SK-N-SH treated with all-trans-retinoic acid at 6 μM for 48 hours (cell line): ENCODE measurements at regions not wholly inside any gene's neighbourhood (a gene's known extent, or its start where the extent isn't known, plus 50 kb on each side); places are given as distances from the start of the nearest gene placed in this dataset.

Experiments
- CSDC2 ChIP-seq: fragments of 250-450 bp; sonication (Bioruptor Pico); IDR thresholded peaks from 2 replicates; pipeline ENCODE4 v1.5.0; 2020; ENCODE audit warnings: mild to moderate bottlenecking, moderate library complexity
- PPARA ChIP-seq: fragments of 250-450 bp; sonication (Bioruptor Pico); IDR thresholded peaks from 2 replicates; pipeline ENCODE4 v1.5.0; 2020; ENCODE audit warnings: mild to moderate bottlenecking, borderline replicate concordance
- TF ChIP-seq, protein P1 (sequence below): fragments of 250-450 bp; sonication (Bioruptor Pico); IDR thresholded peaks from 2 replicates; pipeline ENCODE4 v1.8.0; 2020; ENCODE audit warnings: mild to moderate bottlenecking, moderate library complexity, borderline replicate concordance

DNA sequence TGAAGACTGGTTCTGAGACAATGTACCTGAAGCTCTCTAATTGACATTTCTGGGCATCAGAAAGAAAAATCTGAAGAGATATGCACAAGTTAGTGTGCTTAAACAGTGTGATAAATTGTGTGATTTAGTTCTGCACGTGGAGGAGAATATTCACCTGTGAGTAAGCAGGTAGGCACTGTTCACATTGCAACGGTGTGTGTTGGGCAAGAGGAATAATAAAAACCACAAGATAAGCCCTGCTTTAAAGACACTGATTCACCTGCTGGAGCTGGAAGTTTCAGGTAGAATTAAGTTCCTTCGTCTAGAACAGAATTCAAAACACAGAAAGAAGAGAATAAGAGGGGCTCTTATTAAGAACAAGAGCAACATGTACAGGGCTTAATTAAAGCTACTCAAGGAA, 864.3 kb upstream of the SOX11 start:
- TF ChIP-seq CSDC2 (CRISPR knock-in tag) (no peak), PPARA (CRISPR knock-in tag) (no peak)
- TF ChIP-seq, protein P1, sequence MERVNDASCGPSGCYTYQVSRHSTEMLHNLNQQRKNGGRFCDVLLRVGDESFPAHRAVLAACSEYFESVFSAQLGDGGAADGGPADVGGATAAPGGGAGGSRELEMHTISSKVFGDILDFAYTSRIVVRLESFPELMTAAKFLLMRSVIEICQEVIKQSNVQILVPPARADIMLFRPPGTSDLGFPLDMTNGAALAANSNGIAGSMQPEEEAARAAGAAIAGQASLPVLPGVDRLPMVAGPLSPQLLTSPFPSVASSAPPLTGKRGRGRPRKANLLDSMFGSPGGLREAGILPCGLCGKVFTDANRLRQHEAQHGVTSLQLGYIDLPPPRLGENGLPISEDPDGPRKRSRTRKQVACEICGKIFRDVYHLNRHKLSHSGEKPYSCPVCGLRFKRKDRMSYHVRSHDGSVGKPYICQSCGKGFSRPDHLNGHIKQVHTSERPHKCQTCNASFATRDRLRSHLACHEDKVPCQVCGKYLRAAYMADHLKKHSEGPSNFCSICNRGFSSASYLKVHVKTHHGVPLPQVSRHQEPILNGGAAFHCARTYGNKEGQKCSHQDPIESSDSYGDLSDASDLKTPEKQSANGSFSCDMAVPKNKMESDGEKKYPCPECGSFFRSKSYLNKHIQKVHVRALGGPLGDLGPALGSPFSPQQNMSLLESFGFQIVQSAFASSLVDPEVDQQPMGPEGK (CRISPR knock-in tag): no peak
